ENCODE measurements at regions not wholly inside any gene's neighbourhood (a gene's known extent, or its start where the extent isn't known, plus 50 kb on each side); places are given as distances from the start of the nearest gene placed in this dataset.

GRCh38 chr10:3652886-3653285, 132.1 kb downstream of the KLF6 start:
- Histone ChIP-seq H3K27me3 (no peaks in the 10 kb centered on the region), H3K27ac (no peak overlapping the region), H3K36me3 (no peaks in the 10 kb centered on the region), H3K9me3 (no peaks in the 10 kb centered on the region), H3K4me1 (peaks cover 0 to 10% (median 0%) of the 10 kb centered on the region in 9 donors), H3K4me3 (peak overlapping the region in 7 of 10 donors; percentile 3 to 41 (median 16))
- DNase-seq (no peak), ATAC-seq (no peak)
- no peak for TF ChIP-seq CTCF (IDR thresholded peaks at IDR 0.05)
- 54 to 55% methylated on average over 13 of the region's 13 CpGs for WGBS, 2 donors
- intact Hi-C loops (cut with DNase I), result no loop called here

- DNase-seq (no peak), ATAC-seq (no peak)
- 95% methylated on average over 6 of the region's 6 CpGs for WGBS, 2 donors
- H3K4me1 ChIP-seq, result peaks cover 0 to 10% (median 0%) of the 10 kb centered on the region in 9 donors
- no peak overlapping the region for H3K4me3 ChIP-seq
- no peak for TF ChIP-seq CTCF (IDR thresholded peaks at IDR 0.05)
- no peaks in the 10 kb centered on the region for H3K27me3 ChIP-seq
- no peak overlapping the region for H3K27ac ChIP-seq
- intact Hi-C loops (cut with DNase I), result no loop called here
- H3K9me3 ChIP-seq, result no peaks in the 10 kb centered on the region
- H3K36me3 ChIP-seq, result no peaks in the 10 kb centered on the region
Observed at GRCh38 chr10:3651969-3652653, 132.9 kb downstream of the KLF6 start.

- Histone ChIP-seq H3K36me3 (no peaks in the 10 kb centered on the region), H3K9me3 (no peaks in the 10 kb centered on the region), H3K4me3 (no peak overlapping the region), H3K27ac (no peak overlapping the region), H3K27me3 (no peaks in the 10 kb centered on the region), H3K4me1 (peaks cover 0 to 6% (median 0%) of the 10 kb centered on the region in 9 donors)
- ATAC-seq (no peak), DNase-seq (no peak)
- 87 to 90% methylated on average over 6 of the region's 6 CpGs for WGBS, 2 donors
- TF ChIP-seq CTCF (IDR thresholded peaks at IDR 0.05), result no peak
- intact Hi-C loops (cut with DNase I), result no loop called here
Observed at GRCh38 chr10:3648576-3648975, 136.4 kb downstream of the KLF6 start.

- peaks cover 0 to 5% (median 0%) of the 10 kb centered on the region in 9 donors for H3K4me1 ChIP-seq
- no peak for ATAC-seq
- H3K27ac ChIP-seq, result no peak overlapping the region
- H3K36me3 ChIP-seq, result no peaks in the 10 kb centered on the region
- DNase-seq, result no peak
- no peaks in the 10 kb centered on the region for H3K9me3 ChIP-seq
- no peaks in the 10 kb centered on the region for H3K27me3 ChIP-seq
- no peak overlapping the region for H3K4me3 ChIP-seq
- 63 to 68% methylated on average over 6 of the region's 6 CpGs for WGBS, 2 donors
- intact Hi-C loops (cut with DNase I), result no loop called here
- TF ChIP-seq CTCF (IDR thresholded peaks at IDR 0.05), result no peak
Observed at GRCh38 chr10:3648170-3648569, 136.8 kb downstream of the KLF6 start.
